HepG2 (cell line): ENCODE measurements at regions not wholly inside any gene's neighbourhood (a gene's known extent, or its start where the extent isn't known, plus 50 kb on each side); places are given as distances from the start of the nearest gene placed in this dataset.

Source experiments
- ATAC-seq: fragments of 200-7000 bp; cut with Tn5 transposase; 3 replicates; pipeline ENCODE4 v1.9.1; 2020; ENCODE audit warnings: mild to moderate bottlenecking, moderate library complexity
- BruUV-seq: library from RNA; stranded (reverse); fragments of 400-500 nt; replicated peaks from 2 replicates; lab custom pipeline; 2021; lab: Mats Ljungman, UMichigan
- CTCF ChIA-PET: fragments of 300-600 bp; formaldehyde crosslinking; extraction: SDS; loops from one replicate; lab custom pipeline; 2021; ENCODE audit warnings: low total read pairs, inconsistent platforms, low intra/inter-chr PET ratio; lab: Yijun Ruan, JAX
- POLR2A ChIA-PET: fragments of 350-600 bp; sonication (Branson Sonifier 250); formaldehyde crosslinking; loops from one replicate; lab custom pipeline; 2020; ENCODE audit warnings: antibody characterized with exemption, inconsistent platforms; lab: Yijun Ruan, JAX
- DNase-seq: peaks from one replicate; pipeline ENCODE4 v3.0.0-alpha.2; 2015; ENCODE audit warnings: low spot score
- FAIRE-seq: peaks from 3 replicates; lab custom pipeline; 2011; peaks lifted over from hg19 to GRCh38; lab: Jason Lieb, UNC
- H2AFZ ChIP-seq: one replicate; pipeline ENCODE4 v1.6.1; 2011; ENCODE audit warnings: low read length, inconsistent platforms
- H3K27ac ChIP-seq: fragments of 300-600 bp; 3 replicates; pipeline ENCODE4 v1.8.0; 2011; ENCODE audit warnings: mixed run types, mild to moderate bottlenecking, mixed read lengths, low read length, inconsistent platforms; ENCODE audit not compliant: insufficient read depth; ENCODE audit errors: extremely low read length
- H3K27me3 ChIP-seq, 2 experiments: fragments of 200-600 bp in 1 of 2; 2 replicates in 1 of 2; 3 replicates in 1 of 2; pipeline versions ENCODE4 v1.6.0 to v1.8.0; 2011; ENCODE audit warnings: low read length in 2 of 2, mild to moderate bottlenecking in 2 of 2, moderate library complexity in 2 of 2, inconsistent platforms in 1 of 2; ENCODE audit not compliant: insufficient read depth in 2 of 2, control insufficient read depth in 1 of 2
- H3K36me3 ChIP-seq, 2 experiments: fragments of 200-600 bp in 1 of 2; replicated peaks in 1 of 2; 2 replicates in 1 of 2; 3 replicates in 1 of 2; pipeline versions ENCODE4 v1.5.1 to v1.8.0; 2011; ENCODE audit warnings: low read length in 2 of 2, inconsistent platforms in 1 of 2; ENCODE audit not compliant: insufficient read depth in 2 of 2, control insufficient read depth in 1 of 2
- H3K4me1 ChIP-seq: 2 replicates; pipeline ENCODE4 v1.5.1; 2012; ENCODE audit warnings: low read length, inconsistent platforms; ENCODE audit not compliant: insufficient read depth
- H3K4me2 ChIP-seq: 2 replicates; pipeline ENCODE4 v1.6.0; 2011; ENCODE audit warnings: low read depth, low read length, inconsistent platforms
- H3K4me3 ChIP-seq, 3 experiments: fragments of 200-600 bp in 1 of 3; sonication (generic), shearing (Covaris generic) in 1 of 3; replicated peaks in 1 of 3; 2 replicates each; pipeline ENCODE4 v1.5.1; 2011 to 2016; ENCODE audit warnings: low read length in 3 of 3, inconsistent platforms in 2 of 3, low read depth in 2 of 3, mild to moderate bottlenecking in 2 of 3, control low read depth in 1 of 3, mixed read lengths in 1 of 3; ENCODE audit not compliant: insufficient read depth in 1 of 3
- H3K79me2 ChIP-seq: one replicate; pipeline ENCODE4 v1.6.1; 2011; ENCODE audit warnings: low read length, inconsistent platforms; ENCODE audit not compliant: insufficient read depth
- H3K9ac ChIP-seq: 2 replicates; pipeline ENCODE4 v1.6.0; 2011; ENCODE audit warnings: mild to moderate bottlenecking, low read depth, low read length, inconsistent platforms; ENCODE audit not compliant: insufficient read depth
- H3K9me3 ChIP-seq: 2 replicates; pipeline ENCODE4 v1.5.1; 2012; ENCODE audit warnings: mild to moderate bottlenecking, low read length
- H4K20me1 ChIP-seq: 2 replicates; pipeline ENCODE4 v1.6.0; 2011; ENCODE audit warnings: inconsistent platforms, mild to moderate bottlenecking, low read length, moderate library complexity; ENCODE audit not compliant: insufficient read depth
- ATF7-NPFF ChIP-seq: sonication (generic); formaldehyde crosslinking; IDR thresholded peaks from 2 replicates; pipeline ENCODE4 v1.8.1; 2023; ENCODE audit warnings: mild to moderate bottlenecking, low read depth, missing genetic modification reagents, moderate library complexity
- GATA4 ChIP-seq: sonication (generic); IDR thresholded peaks from 2 replicates; pipeline ENCODE4 v1.6.1; 2016; ENCODE audit warnings: antibody characterized with exemption, low read depth, borderline replicate concordance
- MAFF ChIP-seq: IDR thresholded peaks from 2 replicates; pipeline ENCODE4 v1.6.1; 2011; ENCODE audit warnings: low read depth, low read length, improper control_type of control experiment
- NFE2L1 ChIP-seq: sonication (generic); formaldehyde crosslinking; IDR thresholded peaks from 2 replicates; pipeline ENCODE4 v1.4.0; 2020; ENCODE audit warnings: missing genetic modification reagents, mild to moderate bottlenecking, borderline replicate concordance
- RFX3 ChIP-seq: IDR thresholded peaks from 2 replicates; pipeline ENCODE4 v1.6.1; 2016; ENCODE audit warnings: missing biosample characterization, missing genetic modification reagents
- TCF12 ChIP-seq, 2 experiments: fragments of 450-650 bp in 1 of 2; sonication (generic) in 1 of 2; formaldehyde crosslinking in 1 of 2; IDR thresholded peaks; 2 replicates each; pipeline versions ENCODE4 v1.6.1 to v1.8.0; 2017 to 2022; ENCODE audit warnings: antibody characterized with exemption in 1 of 2, mild to moderate bottlenecking in 1 of 2, missing genetic modification reagents in 1 of 2, moderate library complexity in 1 of 2
- ZNF280B ChIP-seq: sonication (generic); formaldehyde crosslinking; IDR thresholded peaks from 2 replicates; pipeline ENCODE4 v1.5.0; 2020; ENCODE audit warnings: missing genetic modification reagents, mild to moderate bottlenecking, borderline replicate concordance
- ZNF607 ChIP-seq: sonication (generic); formaldehyde crosslinking; IDR thresholded peaks from 2 replicates; pipeline ENCODE4 v1.5.1; 2020; ENCODE audit warnings: missing genetic modification reagents, mild to moderate bottlenecking, borderline replicate concordance
- ZNF772 ChIP-seq: sonication (generic); formaldehyde crosslinking; IDR thresholded peaks from 2 replicates; pipeline ENCODE4 v1.5.0; 2020; ENCODE audit warnings: mild to moderate bottlenecking, missing genetic modification reagents
- WGBS: methylation state at CpG from one replicate; pipeline ENCODE4 v1.1.6; 2017; ENCODE audit warnings: low lambda C conversion rate; 5-methylcytosine and 5-hydroxymethylcytosine counted together
- in situ Hi-C: cut with HindIII; loops from 2 replicates; pipeline ENCODE4 v1.10.0; 2017; ENCODE audit warnings: low pct_unique_long_range_greater_than_20kb; ENCODE audit not compliant: extremely low pct_ligation_motif_present
- intact Hi-C: fragments of 100-400 bp; cut with micrococcal nuclease; formaldehyde crosslinking; loops from one replicate; pipeline ENCODE4 v1.10.0; 2022; ENCODE audit not compliant: unreplicated experiment

GRCh38 chr5:10839118-10839517 lies 78.1 kb upstream of the DAP start:
- peaks cover 5% of the 10 kb centered on the region; the same call in 1 of the 2 replicates for H3K9me3 ChIP-seq
- intact Hi-C loops = no loop called here
- no peak overlapping the region for H3K9ac ChIP-seq
- no peak for TF ChIP-seq MAFF
- TF ChIP-seq RFX3 (CRISPR knock-in tag) = no peak
- TF ChIP-seq ATF7-NPFF (CRISPR knock-in tag) = no peak
- TF ChIP-seq ZNF607 (CRISPR knock-in tag) = no peak
- no peak for TF ChIP-seq TCF12 (IDR thresholded peaks at IDR 0.05)
- TF ChIP-seq TCF12 (CRISPR knock-in tag; IDR thresholded peaks at IDR 0.05) = no peak
- TF ChIP-seq GATA4 = no peak
- no peak for TF ChIP-seq ZNF280B
- TF ChIP-seq ZNF772 (CRISPR knock-in tag) = no peak
- TF ChIP-seq NFE2L1 (CRISPR knock-in tag) = no peak
- no peak overlapping the region for H3K4me2 ChIP-seq
- H3K4me1 ChIP-seq = peaks cover 23% of the 10 kb centered on the region
- DNase-seq (no peak), FAIRE-seq (no peak), ATAC-seq (no peak)
- POLR2A ChIA-PET = interaction anchor here (1.4 kb wide), 1 partner anchor 21 kb away, joined by 3 read pairs; no protein-coding TSS in a partner anchor
- H3K27ac ChIP-seq = no peak overlapping the region
- H3K36me3 ChIP-seq = no peaks in the 10 kb centered on the region
- H3K27me3 ChIP-seq = no peaks in the 10 kb centered on the region
- BruUV-seq = no TSS peak
- H3K4me3 ChIP-seq = no peak overlapping the region
- 77% methylated on average over 3 of the region's 3 CpGs for WGBS
- in situ Hi-C loops = no loop called here
- no peak overlapping the region for H2AFZ ChIP-seq
- CTCF ChIA-PET = no interaction called here
- H4K20me1 ChIP-seq = no peaks in the 10 kb centered on the region
- H3K79me2 ChIP-seq = no peaks in the 10 kb centered on the region
